ENCODE measurements at regions not wholly inside any gene's neighbourhood (a gene's known extent, or its start where the extent isn't known, plus 50 kb on each side); places are given as distances from the start of the nearest gene placed in this dataset.

DNA sequence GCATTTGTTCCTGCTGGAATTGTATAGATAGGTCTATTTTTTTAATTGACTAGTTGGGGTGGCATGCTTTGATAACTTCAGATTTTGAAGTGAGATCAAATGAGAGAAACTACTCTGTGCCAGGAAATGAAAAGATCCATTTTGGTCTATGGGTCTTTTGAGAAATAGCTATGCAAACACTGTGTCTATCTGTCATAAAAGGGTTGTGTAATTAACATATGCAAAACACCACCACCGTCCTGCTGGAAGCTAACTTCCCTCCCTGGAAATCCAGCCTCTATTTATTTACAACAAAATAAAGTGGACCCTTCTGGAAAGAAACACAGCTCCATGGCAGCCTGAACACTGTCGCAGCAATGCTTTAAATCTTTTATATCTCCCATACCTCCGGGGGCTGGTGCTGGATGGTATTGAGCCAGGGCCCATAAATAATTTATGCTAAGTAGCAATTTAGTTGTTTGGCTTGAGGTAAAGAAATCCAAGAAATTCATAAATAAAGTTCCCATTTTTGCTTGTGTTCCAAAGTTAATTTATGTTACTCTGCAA lies 244.2 kb upstream of the POU3F2 start:
- Histone ChIP-seq H3K27me3 (no peaks in the 10 kb centered on the region), H3K9me3 (no peaks in the 10 kb centered on the region), H3K4me1 (no peaks in the 10 kb centered on the region), H3K4me3 (ENCODE audit: low read depth, low read length) (no peak overlapping the region), H3K36me3 (no peaks in the 10 kb centered on the region)
- TF ChIP-seq, protein P1, sequence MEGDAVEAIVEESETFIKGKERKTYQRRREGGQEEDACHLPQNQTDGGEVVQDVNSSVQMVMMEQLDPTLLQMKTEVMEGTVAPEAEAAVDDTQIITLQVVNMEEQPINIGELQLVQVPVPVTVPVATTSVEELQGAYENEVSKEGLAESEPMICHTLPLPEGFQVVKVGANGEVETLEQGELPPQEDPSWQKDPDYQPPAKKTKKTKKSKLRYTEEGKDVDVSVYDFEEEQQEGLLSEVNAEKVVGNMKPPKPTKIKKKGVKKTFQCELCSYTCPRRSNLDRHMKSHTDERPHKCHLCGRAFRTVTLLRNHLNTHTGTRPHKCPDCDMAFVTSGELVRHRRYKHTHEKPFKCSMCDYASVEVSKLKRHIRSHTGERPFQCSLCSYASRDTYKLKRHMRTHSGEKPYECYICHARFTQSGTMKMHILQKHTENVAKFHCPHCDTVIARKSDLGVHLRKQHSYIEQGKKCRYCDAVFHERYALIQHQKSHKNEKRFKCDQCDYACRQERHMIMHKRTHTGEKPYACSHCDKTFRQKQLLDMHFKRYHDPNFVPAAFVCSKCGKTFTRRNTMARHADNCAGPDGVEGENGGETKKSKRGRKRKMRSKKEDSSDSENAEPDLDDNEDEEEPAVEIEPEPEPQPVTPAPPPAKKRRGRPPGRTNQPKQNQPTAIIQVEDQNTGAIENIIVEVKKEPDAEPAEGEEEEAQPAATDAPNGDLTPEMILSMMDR (IDR thresholded peaks at IDR 0.05; ENCODE audit: low read depth, low read length), result no peak
- DNase-seq, result no peak

DNA sequence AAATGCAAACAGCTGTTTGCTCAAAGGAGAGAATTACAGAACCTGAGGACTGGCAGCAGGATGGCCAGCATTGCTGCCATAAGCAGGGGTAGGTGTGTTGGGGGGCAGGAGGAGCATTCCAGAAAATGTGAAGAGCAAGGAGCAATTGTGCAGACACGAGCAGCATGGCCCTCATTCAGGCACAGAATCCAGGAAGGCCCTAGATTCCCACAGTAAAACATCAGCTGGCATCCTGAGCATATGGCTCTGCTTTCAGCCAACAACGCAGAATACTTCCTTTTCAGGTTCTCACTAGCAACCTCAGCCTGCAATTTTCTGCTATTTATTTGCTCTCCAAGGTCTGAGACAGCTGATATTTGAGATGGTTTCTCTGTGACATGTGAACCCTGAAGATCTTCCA lies 243.4 kb upstream of the POU3F2 start:
- no peak overlapping the region for H3K4me3 ChIP-seq (ENCODE audit: low read depth, low read length)
- TF ChIP-seq, protein P1 (IDR thresholded peaks at IDR 0.05; ENCODE audit: low read depth, low read length), result no peak
- no peaks in the 10 kb centered on the region for H3K36me3 ChIP-seq
- DNase-seq, result no peak
- no peaks in the 10 kb centered on the region for H3K27me3 ChIP-seq
- no peaks in the 10 kb centered on the region for H3K4me1 ChIP-seq
- H3K9me3 ChIP-seq, result no peaks in the 10 kb centered on the region

DNA sequence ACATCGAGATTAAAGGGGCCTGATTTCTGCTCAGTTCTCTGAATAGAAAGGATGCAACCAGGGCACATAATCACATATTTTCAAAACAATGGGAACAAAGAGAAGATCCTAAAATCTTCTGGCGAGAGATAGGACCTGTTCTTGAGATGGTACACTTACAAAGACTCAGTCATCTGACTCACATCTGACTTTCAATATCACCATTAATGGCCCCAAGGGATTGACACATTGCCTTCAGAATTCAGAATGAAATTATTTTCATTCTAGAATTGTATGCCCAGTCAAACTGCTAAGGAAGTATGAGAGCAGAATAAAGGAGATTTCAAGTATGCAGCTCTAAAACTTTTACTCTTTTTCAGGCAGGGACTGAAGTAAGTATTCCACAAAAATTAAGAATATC lies 240.7 kb upstream of the POU3F2 start:
- Histone ChIP-seq H3K4me1 (no peaks in the 10 kb centered on the region), H3K9me3 (no peaks in the 10 kb centered on the region), H3K27me3 (no peaks in the 10 kb centered on the region), H3K36me3 (no peaks in the 10 kb centered on the region), H3K4me3 (ENCODE audit: low read depth, low read length) (no peak overlapping the region)
- no peak for DNase-seq
- TF ChIP-seq, protein P1 (IDR thresholded peaks at IDR 0.05; ENCODE audit: low read depth, low read length), result no peak

DNA sequence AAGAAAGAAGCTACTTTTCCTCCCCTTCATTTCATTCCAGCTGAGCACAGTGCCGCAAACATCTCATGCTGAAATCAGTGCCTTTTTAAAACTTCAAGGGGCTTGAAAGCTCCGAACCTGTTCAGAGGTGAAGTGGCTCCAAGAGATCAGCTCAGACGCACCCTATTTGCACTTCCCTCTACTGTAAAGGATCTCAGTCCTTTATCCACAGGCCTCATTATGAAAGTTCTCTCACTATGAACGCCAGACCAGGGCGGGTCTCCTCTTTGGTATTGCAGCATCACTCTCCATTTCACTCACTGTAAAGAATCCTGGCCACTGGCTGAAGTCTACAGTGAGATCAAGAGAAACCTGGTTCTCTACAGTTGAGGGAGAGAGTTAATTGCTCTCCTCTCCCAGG lies 232.7 kb upstream of the POU3F2 start:
- no peak for DNase-seq
- H3K27me3 ChIP-seq, result no peaks in the 10 kb centered on the region
- no peak overlapping the region for H3K4me3 ChIP-seq (ENCODE audit: low read depth, low read length)
- H3K9me3 ChIP-seq, result no peaks in the 10 kb centered on the region
- no peaks in the 10 kb centered on the region for H3K36me3 ChIP-seq
- no peaks in the 10 kb centered on the region for H3K4me1 ChIP-seq
- TF ChIP-seq, protein P1 (IDR thresholded peaks at IDR 0.05; ENCODE audit: low read depth, low read length), result no peak

DNA sequence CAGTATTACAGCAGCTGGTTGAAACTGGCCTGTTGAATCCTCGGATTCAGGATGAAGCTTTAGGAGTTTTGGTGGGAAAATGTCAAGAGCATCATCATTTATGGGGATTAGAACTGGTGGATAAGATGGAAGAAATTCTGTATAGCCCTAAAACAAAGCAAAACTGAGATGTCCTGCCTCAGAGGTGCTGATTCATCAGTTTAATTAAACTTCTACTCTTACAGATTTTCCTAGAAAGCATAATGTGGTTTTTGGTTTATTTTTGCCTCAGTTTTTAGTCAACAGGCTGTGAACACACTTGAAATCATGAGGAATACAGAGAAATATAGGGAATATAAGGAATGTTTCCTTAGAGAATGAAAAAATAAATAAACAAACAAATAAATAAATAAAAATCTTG lies 228.7 kb upstream of the POU3F2 start:
- Histone ChIP-seq H3K4me3 (ENCODE audit: low read depth, low read length) (no peak overlapping the region), H3K36me3 (no peaks in the 10 kb centered on the region), H3K27me3 (no peaks in the 10 kb centered on the region), H3K9me3 (no peaks in the 10 kb centered on the region), H3K4me1 (no peaks in the 10 kb centered on the region)
- TF ChIP-seq, protein P1 (IDR thresholded peaks at IDR 0.05; ENCODE audit: low read depth, low read length), result no peak
- DNase-seq, result no peak

DNA sequence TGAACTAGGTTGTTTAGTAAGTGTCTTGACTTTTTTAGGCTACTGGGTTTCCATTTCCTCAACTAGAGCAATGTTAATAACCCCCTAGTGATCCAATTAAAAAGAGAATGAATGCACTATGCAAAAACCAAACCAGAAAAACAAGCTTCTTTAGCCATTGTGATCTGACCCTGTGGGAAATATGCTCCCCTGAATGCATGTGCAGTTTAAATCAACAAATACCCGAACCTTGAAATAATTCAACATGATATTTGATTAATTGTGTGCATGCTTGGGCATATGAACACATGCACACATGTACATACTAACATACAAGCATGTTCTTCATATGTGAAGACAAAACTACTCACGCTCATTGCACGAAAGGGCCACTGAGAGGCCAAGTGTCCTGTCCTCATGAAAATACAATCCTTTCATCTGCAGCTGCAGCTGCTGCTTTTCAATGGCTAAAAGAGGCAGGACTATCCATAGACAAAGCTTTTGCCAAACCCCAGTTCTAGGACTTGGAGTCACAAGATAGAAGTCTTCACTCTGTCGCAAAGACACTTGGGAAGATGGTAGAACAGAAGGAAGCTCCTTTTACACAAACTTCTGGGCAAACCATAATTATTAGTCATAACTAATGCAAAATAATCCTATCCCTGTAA lies 207.1 kb upstream of the POU3F2 start:
- Histone ChIP-seq H3K9me3 (no peaks in the 10 kb centered on the region; the same call in 1 of the 2 replicates), H3K4me1 (no peaks in the 10 kb centered on the region), H3K36me3 (no peaks in the 10 kb centered on the region), H3K4me3 (ENCODE audit: low read depth, low read length) (no peak overlapping the region), H3K27me3 (no peaks in the 10 kb centered on the region; the same call in 1 of the 2 replicates)
- TF ChIP-seq, protein P1 (IDR thresholded peaks at IDR 0.05; ENCODE audit: low read depth, low read length), result no peak
- DNase-seq, result no peak
